22Rv1 (cell line): ENCODE measurements at regions not wholly inside any gene's neighbourhood (a gene's known extent, or its start where the extent isn't known, plus 50 kb on each side); places are given as distances from the start of the nearest gene placed in this dataset.

Experiments used
- H3K27ac ChIP-seq: fragments of 450-650 bp; 2 replicates; pipeline ENCODE4 v1.5.1; 2017
- CTCF ChIP-seq: fragments of 450-650 bp; IDR thresholded peaks from 2 replicates; pipeline ENCODE4 v1.5.1; 2017; ENCODE audit warnings: mild to moderate bottlenecking
- ZFX ChIP-seq: fragments of 450-650 bp; IDR thresholded peaks from 2 replicates; pipeline ENCODE4 v1.6.1; 2017; ENCODE audit warnings: antibody characterized with exemption, borderline replicate concordance

GRCh38 chr7:25907214-25907613 lies 244.8 kb upstream of the NFE2L3 start:
- TF ChIP-seq ZFX, result no peak
- TF ChIP-seq CTCF, result no peak
- H3K27ac ChIP-seq, result no peak overlapping the region

DNA sequence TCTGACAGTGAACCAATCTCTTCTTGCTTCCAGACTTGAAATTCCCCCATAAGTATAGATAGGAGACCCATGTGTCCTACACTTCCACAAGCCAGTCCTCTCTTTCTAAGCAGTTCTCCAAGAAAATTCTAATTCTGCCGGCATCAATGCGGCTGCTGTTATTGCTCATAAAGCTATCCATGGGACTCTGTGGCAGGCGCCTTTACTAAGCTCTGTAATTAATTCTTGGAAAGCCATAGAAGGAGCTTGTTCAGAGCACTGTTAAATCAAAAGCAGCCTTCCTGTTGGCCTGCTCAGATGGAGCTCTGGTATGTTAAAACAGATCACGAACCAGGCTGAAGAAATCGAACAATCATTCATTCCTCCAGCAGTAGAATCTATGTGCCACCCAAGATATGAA lies 244.3 kb upstream of the NFE2L3 start:
- no peak overlapping the region for H3K27ac ChIP-seq
- TF ChIP-seq ZFX (no peak), CTCF (no peak)

DNA sequence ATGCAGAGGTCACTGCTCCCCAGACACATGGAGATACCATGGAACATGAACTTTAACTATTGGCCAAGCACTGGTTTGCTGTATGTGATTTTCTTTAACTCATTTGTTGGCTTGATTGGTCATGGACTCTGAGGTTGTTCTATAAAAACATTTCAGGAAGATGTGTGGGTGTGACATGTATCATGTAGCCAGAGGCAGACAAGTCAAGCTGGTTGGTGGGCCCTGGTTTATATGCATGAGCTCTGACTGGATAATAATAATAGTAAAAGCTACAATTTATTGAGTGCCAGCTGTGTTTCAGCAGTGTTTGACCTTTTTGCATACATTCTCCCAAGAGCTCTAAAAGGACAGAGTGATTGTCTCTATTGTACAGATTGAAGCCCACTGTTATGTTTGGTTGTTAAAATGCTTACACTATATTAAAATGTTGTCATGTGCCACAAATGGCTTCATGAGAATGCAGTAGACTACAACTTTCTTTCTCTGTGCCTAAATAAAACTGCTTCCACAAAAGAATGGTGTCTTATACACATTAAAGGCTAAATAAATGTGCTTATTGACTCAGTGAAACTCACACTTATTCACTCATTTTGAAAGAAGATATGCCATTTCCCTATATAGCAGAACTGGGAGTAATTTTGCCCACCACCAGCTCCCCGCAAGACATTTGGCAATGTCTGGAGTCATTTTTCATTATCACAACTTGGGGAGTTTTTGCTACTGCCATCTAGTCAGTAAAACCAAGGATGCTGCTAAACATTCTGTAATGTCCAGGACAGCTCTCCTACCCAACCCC lies 243.6 kb upstream of the NFE2L3 start:
- TF ChIP-seq ZFX, result no peak
- no peak for TF ChIP-seq CTCF
- no peak overlapping the region for H3K27ac ChIP-seq

DNA sequence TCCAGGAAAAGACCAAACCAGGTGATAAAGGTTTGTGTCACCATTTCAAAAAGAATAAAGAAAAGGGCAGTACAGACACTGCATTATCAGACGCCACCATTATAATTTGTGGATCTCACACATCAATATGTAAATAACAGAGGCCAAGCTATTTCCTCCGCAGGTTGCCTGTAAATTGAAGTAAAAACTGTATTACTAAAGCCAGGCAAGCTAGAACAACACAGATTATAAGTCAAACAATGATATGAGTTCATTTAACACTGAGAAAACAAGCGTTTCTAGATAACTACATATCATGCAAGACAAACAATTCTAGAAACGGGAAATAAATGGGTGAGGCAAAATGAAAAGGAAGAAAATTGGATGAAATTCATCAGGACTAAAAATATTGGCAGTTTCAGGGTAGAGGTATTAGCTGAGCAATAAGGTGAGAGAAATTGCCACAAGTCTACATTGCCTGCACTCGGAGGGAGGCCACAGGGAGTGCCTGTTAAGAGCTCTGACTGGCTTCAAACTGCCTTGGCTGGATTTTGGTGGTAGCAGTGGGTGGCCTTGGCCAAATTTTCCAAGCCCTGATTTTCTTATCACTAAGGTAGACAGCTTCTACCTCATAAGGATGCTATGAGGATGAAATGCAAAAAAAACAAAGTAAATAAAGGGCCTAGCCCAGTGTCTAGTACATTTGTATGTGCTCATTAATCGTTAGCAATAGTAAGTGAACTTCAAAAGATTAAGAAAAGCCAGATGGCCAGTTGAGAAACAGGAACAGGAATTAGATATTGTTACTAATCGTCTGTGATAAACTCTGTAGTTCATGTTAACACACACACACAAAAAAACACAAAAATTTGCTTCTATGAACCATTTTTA lies 240.0 kb upstream of the NFE2L3 start:
- TF ChIP-seq CTCF (no peak), ZFX (no peak)
- H3K27ac ChIP-seq, result no peak overlapping the region

DNA sequence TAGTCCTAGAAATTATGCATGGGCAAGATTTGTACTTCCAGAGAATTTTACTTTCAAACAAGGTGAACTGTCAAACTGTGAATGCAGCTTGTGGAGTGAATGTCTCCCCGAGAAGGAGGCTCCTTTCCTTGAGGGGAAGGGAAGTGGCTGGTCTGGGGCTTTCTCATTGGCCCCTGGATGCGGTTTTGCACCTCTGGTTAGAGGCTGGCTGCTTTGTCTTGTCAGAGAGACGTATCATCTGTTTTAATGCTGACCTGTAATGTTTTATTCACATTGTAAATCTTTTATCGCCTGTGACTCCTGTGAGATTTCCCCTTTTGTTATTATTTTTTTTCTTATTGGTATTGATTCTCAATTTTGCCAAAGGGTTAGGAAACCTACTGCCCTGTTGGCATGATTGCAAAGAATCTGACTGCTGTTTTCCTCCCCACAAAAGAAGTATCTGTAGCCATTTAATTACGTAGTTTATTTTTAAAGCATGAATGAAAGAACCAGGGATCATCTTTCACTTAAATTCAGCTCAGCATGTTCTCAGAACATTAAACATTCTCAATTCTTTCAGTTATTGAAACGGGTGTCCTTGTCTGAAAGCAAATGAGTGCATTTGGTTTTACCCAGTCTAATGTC lies 238.3 kb upstream of the NFE2L3 start:
- TF ChIP-seq ZFX (no peak), CTCF (no peak)
- H3K27ac ChIP-seq, result no peak overlapping the region

DNA sequence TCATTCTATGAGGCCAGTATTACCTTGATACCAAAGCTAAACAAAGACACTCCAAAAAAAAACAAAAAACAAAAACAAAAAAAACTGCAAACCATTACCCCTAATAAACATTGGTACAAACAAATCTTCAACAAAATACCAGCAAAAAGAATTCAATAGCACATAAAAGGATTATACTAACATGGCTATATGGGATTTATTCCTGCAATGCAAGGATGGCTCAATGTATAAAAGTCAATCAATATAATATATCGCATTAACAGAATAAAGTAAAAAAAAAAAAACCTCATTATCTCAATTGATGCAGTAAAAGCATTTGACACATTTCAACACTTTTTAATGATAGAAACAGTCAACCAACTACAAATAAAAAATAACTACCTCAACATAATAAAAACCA lies 233.3 kb upstream of the NFE2L3 start:
- TF ChIP-seq ZFX (no peak), CTCF (no peak)

More for the DNA sequence above, 233.3 kb upstream of the NFE2L3 start:
- H3K27ac ChIP-seq, result no peak overlapping the region
